ENCODE measurements at regions not wholly inside any gene's neighbourhood (a gene's known extent, or its start where the extent isn't known, plus 50 kb on each side); places are given as distances from the start of the nearest gene placed in this dataset.

- no peaks in the 10 kb centered on the region for H3K79me2 ChIP-seq (ENCODE audit: insufficient read depth, low read depth)
- H3K4me1 ChIP-seq (ENCODE audit: low read depth, poor library complexity, severe bottlenecking) = no peaks in the 10 kb centered on the region
- H3K9ac ChIP-seq = no peak overlapping the region
- H3K27me3 ChIP-seq (ENCODE audit: insufficient read depth, low read depth) = no peaks in the 10 kb centered on the region
- H4K20me1 ChIP-seq (ENCODE audit: insufficient read depth) = no peaks in the 10 kb centered on the region
- H3K4me3 ChIP-seq (IDR thresholded peaks at IDR 0.05; ENCODE audit: insufficient read depth, low read depth, low read length) = no peak overlapping the region
- no peak overlapping the region for H3K27ac ChIP-seq
- no peaks in the 10 kb centered on the region for H3K36me3 ChIP-seq (ENCODE audit: insufficient read depth)
- H3K4me2 ChIP-seq = no peak overlapping the region
- H2AFZ ChIP-seq (ENCODE audit: low read depth) = no peak overlapping the region
- no peak for TF ChIP-seq CTCF (conservative IDR thresholded peaks at IDR 0.05; ENCODE audit: low read depth, low read length)
Observed at GRCh38 chr6:164262348-164262747, 847.8 kb downstream of the QKI start.

GRCh38 chr6:164258421-164258820 is 843.9 kb downstream of the QKI start:
- H3K27ac ChIP-seq = no peak overlapping the region
- no peak overlapping the region for H3K4me2 ChIP-seq
- H4K20me1 ChIP-seq (ENCODE audit: insufficient read depth) = no peaks in the 10 kb centered on the region
- H3K4me1 ChIP-seq (ENCODE audit: low read depth, poor library complexity, severe bottlenecking) = no peaks in the 10 kb centered on the region
- H3K36me3 ChIP-seq (ENCODE audit: insufficient read depth) = no peaks in the 10 kb centered on the region
- H3K9ac ChIP-seq = no peak overlapping the region
- no peak overlapping the region for H3K4me3 ChIP-seq (IDR thresholded peaks at IDR 0.05; ENCODE audit: insufficient read depth, low read depth, low read length)
- H2AFZ ChIP-seq (ENCODE audit: low read depth) = no peak overlapping the region
- H3K79me2 ChIP-seq (ENCODE audit: insufficient read depth, low read depth) = no peaks in the 10 kb centered on the region
- H3K27me3 ChIP-seq (ENCODE audit: insufficient read depth, low read depth) = no peaks in the 10 kb centered on the region
- no peak for TF ChIP-seq CTCF (conservative IDR thresholded peaks at IDR 0.05; ENCODE audit: low read depth, low read length)

GRCh38 chr6:164252948-164253347 is 838.4 kb downstream of the QKI start:
- H3K79me2 ChIP-seq (ENCODE audit: insufficient read depth, low read depth) = no peaks in the 10 kb centered on the region
- no peak overlapping the region for H3K27ac ChIP-seq
- no peaks in the 10 kb centered on the region for H3K27me3 ChIP-seq (ENCODE audit: insufficient read depth, low read depth)
- TF ChIP-seq CTCF (conservative IDR thresholded peaks at IDR 0.05; ENCODE audit: low read depth, low read length) = no peak
- no peak overlapping the region for H3K4me2 ChIP-seq
- H3K4me3 ChIP-seq (IDR thresholded peaks at IDR 0.05; ENCODE audit: insufficient read depth, low read depth, low read length) = no peak overlapping the region
- no peak overlapping the region for H3K9ac ChIP-seq
- no peaks in the 10 kb centered on the region for H3K36me3 ChIP-seq (ENCODE audit: insufficient read depth)
- no peak overlapping the region for H2AFZ ChIP-seq (ENCODE audit: low read depth)
- H4K20me1 ChIP-seq (ENCODE audit: insufficient read depth) = no peaks in the 10 kb centered on the region
- H3K4me1 ChIP-seq (ENCODE audit: low read depth, poor library complexity, severe bottlenecking) = no peaks in the 10 kb centered on the region

GRCh38 chr6:164252291-164252690 is 837.8 kb downstream of the QKI start:
- no peak for TF ChIP-seq CTCF (conservative IDR thresholded peaks at IDR 0.05; ENCODE audit: low read depth, low read length)
- H3K4me1 ChIP-seq (ENCODE audit: low read depth, poor library complexity, severe bottlenecking) = no peaks in the 10 kb centered on the region

More at GRCh38 chr6:164252291-164252690, 837.8 kb downstream of the QKI start:
- H2AFZ ChIP-seq (ENCODE audit: low read depth) = no peak overlapping the region
- no peaks in the 10 kb centered on the region for H3K27me3 ChIP-seq (ENCODE audit: insufficient read depth, low read depth)
- no peak overlapping the region for H3K4me3 ChIP-seq (IDR thresholded peaks at IDR 0.05; ENCODE audit: insufficient read depth, low read depth, low read length)
- no peak overlapping the region for H3K9ac ChIP-seq
- H4K20me1 ChIP-seq (ENCODE audit: insufficient read depth) = no peaks in the 10 kb centered on the region
- H3K36me3 ChIP-seq (ENCODE audit: insufficient read depth) = no peaks in the 10 kb centered on the region
- no peak overlapping the region for H3K27ac ChIP-seq
- no peak overlapping the region for H3K4me2 ChIP-seq
- H3K79me2 ChIP-seq (ENCODE audit: insufficient read depth, low read depth) = no peaks in the 10 kb centered on the region
